ENCODE measurements at regions not wholly inside any gene's neighbourhood (a gene's known extent, or its start where the extent isn't known, plus 50 kb on each side); places are given as distances from the start of the nearest gene placed in this dataset.

DNA sequence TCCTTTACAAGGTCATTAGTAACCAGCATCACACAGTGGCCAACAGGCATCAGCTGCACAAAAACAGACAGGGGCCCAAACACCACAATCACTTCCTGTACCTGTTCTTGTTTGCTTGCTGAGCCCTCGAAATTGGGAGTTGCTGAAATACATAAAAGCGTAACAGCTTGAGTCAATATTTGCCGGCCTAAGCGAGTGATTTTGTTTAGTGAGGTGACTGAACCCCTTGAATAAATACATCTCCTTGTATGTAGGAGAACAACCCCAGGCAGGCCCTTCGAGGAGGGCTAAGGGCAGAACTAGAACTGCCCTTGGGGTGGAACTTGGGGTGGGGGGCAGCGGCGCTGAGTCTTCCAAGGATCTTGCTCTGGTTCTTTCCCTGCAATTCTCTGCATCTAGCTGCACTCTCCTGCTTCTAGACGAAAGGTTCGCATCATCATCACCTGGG is 502.5 kb downstream of the RASEF start:
- TF ChIP-seq ZNF274 (IDR thresholded peaks at IDR 0.05; ENCODE audit: low read depth, low read length) (no peak), YY1 (IDR thresholded peaks at IDR 0.05; ENCODE audit: insufficient read depth, insufficient read length) (no peak), SUZ12 (IDR thresholded peaks at IDR 0.05; ENCODE audit: extremely low read depth, insufficient read depth, insufficient read length) (no peak)
